Glutamatergic neuron (in vitro differentiated cells): ENCODE measurements at regions not wholly inside any gene's neighbourhood (a gene's known extent, or its start where the extent isn't known, plus 50 kb on each side); places are given as distances from the start of the nearest gene placed in this dataset.

ENCODE experiments used
- DNase-seq: peaks from one replicate; pipeline ENCODE4 v3.0.0; 2022
- H3K27ac Mint-ChIP-seq: one replicate; pipeline ENCODE4 v1.8.0; 2020; ENCODE audit warnings: mild to moderate bottlenecking, mixed read lengths, inconsistent platforms; ENCODE audit not compliant: unreplicated experiment
- H3K27me3 Mint-ChIP-seq: one replicate; pipeline ENCODE4 v1.8.0; 2020; ENCODE audit warnings: mild to moderate bottlenecking, moderate library complexity, mixed read lengths, inconsistent platforms; ENCODE audit not compliant: unreplicated experiment
- H3K36me3 Mint-ChIP-seq: one replicate; pipeline ENCODE4 v1.8.0; 2020; ENCODE audit warnings: mild to moderate bottlenecking, mixed read lengths, inconsistent platforms; ENCODE audit not compliant: unreplicated experiment
- H3K4me1 Mint-ChIP-seq: one replicate; pipeline ENCODE4 v1.8.0; 2020; ENCODE audit warnings: mild to moderate bottlenecking, low read depth, mixed read lengths, inconsistent platforms; ENCODE audit not compliant: unreplicated experiment
- H3K4me3 Mint-ChIP-seq: one replicate; pipeline ENCODE4 v1.8.0; 2020; ENCODE audit warnings: mild to moderate bottlenecking, mixed read lengths, inconsistent platforms; ENCODE audit not compliant: unreplicated experiment
- H3K9me3 Mint-ChIP-seq: one replicate; pipeline ENCODE4 v1.8.0; 2020; ENCODE audit warnings: mild to moderate bottlenecking, moderate library complexity, mixed read lengths, inconsistent platforms; ENCODE audit not compliant: unreplicated experiment
- TF ChIP-seq, protein P1 (sequence below): fragments of 200-600 bp; sonication (generic); IDR thresholded peaks from one replicate; pipeline ENCODE4 v1.5.0; 2021; ENCODE audit not compliant: partially characterized antibody, unreplicated experiment

DNA sequence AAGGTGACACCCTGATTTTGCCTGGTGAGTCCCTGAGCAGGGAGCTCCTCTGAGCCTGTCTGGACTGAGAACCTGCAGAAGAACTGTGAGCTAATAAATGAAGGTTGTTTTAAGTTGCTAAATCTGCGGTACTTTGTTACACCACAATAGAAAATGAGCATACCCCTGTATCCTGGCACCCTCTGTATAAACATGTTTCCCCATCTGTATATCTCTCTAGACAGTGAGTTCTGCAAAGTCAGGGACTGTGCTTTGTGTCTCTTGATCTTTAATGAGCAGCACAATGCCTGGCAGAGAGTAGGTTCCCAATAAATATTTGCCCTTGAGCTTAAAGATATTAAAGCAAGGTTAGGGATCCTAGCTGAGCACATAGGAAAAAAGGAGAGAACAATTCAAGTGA is 228.8 kb downstream of the OMA1 start:
- Mint-ChIP-seq H3K36me3 (no peaks in the 10 kb centered on the region), H3K4me3 (no peak overlapping the region), H3K27me3 (peaks cover 2% of the 10 kb centered on the region), H3K27ac (no peak overlapping the region), H3K4me1 (peaks cover 7% of the 10 kb centered on the region), H3K9me3 (peaks cover 2% of the 10 kb centered on the region)
- TF ChIP-seq, protein P1, sequence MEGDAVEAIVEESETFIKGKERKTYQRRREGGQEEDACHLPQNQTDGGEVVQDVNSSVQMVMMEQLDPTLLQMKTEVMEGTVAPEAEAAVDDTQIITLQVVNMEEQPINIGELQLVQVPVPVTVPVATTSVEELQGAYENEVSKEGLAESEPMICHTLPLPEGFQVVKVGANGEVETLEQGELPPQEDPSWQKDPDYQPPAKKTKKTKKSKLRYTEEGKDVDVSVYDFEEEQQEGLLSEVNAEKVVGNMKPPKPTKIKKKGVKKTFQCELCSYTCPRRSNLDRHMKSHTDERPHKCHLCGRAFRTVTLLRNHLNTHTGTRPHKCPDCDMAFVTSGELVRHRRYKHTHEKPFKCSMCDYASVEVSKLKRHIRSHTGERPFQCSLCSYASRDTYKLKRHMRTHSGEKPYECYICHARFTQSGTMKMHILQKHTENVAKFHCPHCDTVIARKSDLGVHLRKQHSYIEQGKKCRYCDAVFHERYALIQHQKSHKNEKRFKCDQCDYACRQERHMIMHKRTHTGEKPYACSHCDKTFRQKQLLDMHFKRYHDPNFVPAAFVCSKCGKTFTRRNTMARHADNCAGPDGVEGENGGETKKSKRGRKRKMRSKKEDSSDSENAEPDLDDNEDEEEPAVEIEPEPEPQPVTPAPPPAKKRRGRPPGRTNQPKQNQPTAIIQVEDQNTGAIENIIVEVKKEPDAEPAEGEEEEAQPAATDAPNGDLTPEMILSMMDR = no peak
- no peak for DNase-seq

- Mint-ChIP-seq H3K36me3 (no peaks in the 10 kb centered on the region), H3K4me1 (peaks cover 7% of the 10 kb centered on the region), H3K9me3 (peaks cover 2% of the 10 kb centered on the region), H3K4me3 (no peak overlapping the region), H3K27ac (no peak overlapping the region), H3K27me3 (peaks cover 2% of the 10 kb centered on the region)
- TF ChIP-seq, protein P1 = no peak
- DNase-seq = no peak
Observed at GRCh38 chr1:58317086-58317485, 229.4 kb downstream of the OMA1 start.

DNA sequence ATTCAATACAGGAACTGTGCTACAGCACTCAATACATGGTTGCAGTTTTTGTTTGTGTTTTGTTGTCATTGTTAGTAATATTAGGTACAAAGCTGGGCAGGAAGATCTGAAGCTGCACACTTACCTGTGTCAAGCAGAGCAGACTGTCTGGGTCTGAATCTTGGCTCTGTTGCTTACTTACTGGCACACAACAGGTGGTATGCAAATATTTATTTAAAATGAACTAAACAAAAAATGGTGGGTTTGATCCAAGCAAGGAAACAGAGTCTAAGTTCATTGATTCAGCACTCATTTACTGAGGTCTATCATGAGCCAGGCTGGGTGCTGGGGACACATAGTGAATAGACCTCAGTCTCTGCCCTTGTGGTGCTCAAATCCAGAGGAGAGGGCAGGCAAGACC is 230.4 kb downstream of the OMA1 start:
- DNase-seq = no peak
- TF ChIP-seq, protein P1 = no peak
- Mint-ChIP-seq H3K27ac (no peak overlapping the region), H3K4me3 (no peak overlapping the region), H3K36me3 (no peaks in the 10 kb centered on the region), H3K27me3 (no peaks in the 10 kb centered on the region), H3K4me1 (peaks cover 7% of the 10 kb centered on the region), H3K9me3 (peaks cover 2% of the 10 kb centered on the region)

- TF ChIP-seq, protein P1 = no peak
- Mint-ChIP-seq H3K36me3 (no peaks in the 10 kb centered on the region), H3K4me1 (peaks cover 7% of the 10 kb centered on the region), H3K4me3 (no peak overlapping the region), H3K9me3 (no peaks in the 10 kb centered on the region), H3K27ac (no peak overlapping the region), H3K27me3 (no peaks in the 10 kb centered on the region)
- DNase-seq = no peak
Observed at GRCh38 chr1:58312971-58313563, 233.5 kb downstream of the OMA1 start.

- no peak for DNase-seq
- TF ChIP-seq, protein P1 = no peak
- H3K36me3 Mint-ChIP-seq = no peaks in the 10 kb centered on the region
- H3K4me1 Mint-ChIP-seq = peaks cover 7% of the 10 kb centered on the region
- H3K27me3 Mint-ChIP-seq = no peaks in the 10 kb centered on the region
- no peak overlapping the region for H3K27ac Mint-ChIP-seq
- no peaks in the 10 kb centered on the region for H3K9me3 Mint-ChIP-seq
- no peak overlapping the region for H3K4me3 Mint-ChIP-seq
Observed at GRCh38 chr1:58312461-58312860, 234.1 kb downstream of the OMA1 start.
